ENCODE measurements at regions not wholly inside any gene's neighbourhood (a gene's known extent, or its start where the extent isn't known, plus 50 kb on each side); places are given as distances from the start of the nearest gene placed in this dataset.

DNA sequence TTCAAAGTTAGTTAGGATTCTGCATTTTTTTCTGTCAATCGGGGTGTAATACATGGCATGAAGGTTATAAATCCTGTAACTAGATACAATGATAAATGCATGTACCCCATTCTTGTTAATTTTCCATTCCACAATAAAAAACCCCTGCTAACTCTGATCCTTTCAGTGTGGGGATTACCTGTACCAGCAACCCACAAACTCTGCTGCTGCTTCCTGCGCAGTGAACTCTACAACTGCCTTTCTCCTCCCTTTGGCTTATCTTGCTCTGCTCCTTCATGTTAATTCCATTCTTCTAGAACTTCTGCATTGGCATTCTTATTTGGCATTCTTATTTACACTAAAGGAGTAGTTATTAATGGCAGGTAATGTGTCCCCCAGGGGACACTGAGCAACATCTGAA lies 273.1 kb downstream of the KLF12 start:
- H3K9ac ChIP-seq (ENCODE audit: low read length): no peak overlapping the region
- H3K27ac ChIP-seq (ENCODE audit: low read depth, low read length): no peak overlapping the region
- no peaks in the 10 kb centered on the region for H3K4me1 ChIP-seq (ENCODE audit: control insufficient read depth, insufficient read depth, low read length)

DNA sequence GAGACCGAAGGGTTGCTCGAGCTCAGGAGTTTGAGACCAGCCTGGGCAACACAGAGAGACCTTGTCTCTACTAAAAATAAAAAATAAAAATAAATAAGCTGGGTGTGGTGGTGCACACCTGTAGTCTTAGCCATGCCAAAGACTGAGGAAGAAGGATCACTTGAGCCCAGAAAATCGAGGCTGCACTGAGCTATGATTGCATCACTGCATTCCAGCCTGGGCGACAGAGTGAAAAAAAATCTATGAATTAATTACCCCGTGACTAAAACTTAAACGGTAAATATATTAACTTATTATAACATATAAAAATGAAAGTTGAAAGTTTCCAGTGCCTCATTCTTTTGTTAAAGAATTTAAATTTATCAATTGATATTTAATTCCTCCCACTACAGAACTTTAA lies 273.7 kb downstream of the KLF12 start:
- no peak overlapping the region for H3K9ac ChIP-seq (ENCODE audit: low read length)
- no peaks in the 10 kb centered on the region for H3K27me3 ChIP-seq (ENCODE audit: control insufficient read depth, insufficient read depth, low read length)
- H3K4me1 ChIP-seq (ENCODE audit: control insufficient read depth, insufficient read depth, low read length): no peaks in the 10 kb centered on the region
- no peak overlapping the region for H3K27ac ChIP-seq (ENCODE audit: low read depth, low read length)
- H3K4me3 ChIP-seq (ENCODE audit: low read length): no peak overlapping the region
- no peaks in the 10 kb centered on the region for H3K36me3 ChIP-seq (ENCODE audit: control insufficient read depth, insufficient read depth, low read length)

More for the DNA sequence above, 273.1 kb downstream of the KLF12 start:
- no peaks in the 10 kb centered on the region for H3K36me3 ChIP-seq (ENCODE audit: control insufficient read depth, insufficient read depth, low read length)
- H3K27me3 ChIP-seq (ENCODE audit: control insufficient read depth, insufficient read depth, low read length): no peaks in the 10 kb centered on the region
- H3K4me3 ChIP-seq (ENCODE audit: low read length): no peak overlapping the region

DNA sequence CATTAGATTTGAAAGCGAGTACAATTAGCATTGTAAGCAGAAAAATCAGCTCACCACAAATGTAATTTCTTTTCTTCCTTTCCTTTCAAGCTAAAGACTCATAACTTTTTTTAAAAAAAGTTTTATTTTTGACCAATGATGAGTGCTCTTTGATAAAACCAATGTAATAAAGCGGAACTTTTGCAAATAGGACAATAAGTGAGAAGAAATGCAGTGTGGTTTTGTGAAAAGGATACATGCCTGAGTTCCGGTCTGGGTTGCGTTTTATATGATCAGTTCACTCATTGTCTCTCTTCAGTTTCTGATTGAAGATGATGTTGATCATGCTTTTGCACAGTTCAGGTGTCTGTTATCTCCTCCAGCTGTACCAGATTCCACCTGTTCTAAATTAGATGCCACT lies 274.4 kb downstream of the KLF12 start:
- Histone ChIP-seq H3K27ac (ENCODE audit: low read depth, low read length) (no peak overlapping the region), H3K36me3 (ENCODE audit: control insufficient read depth, insufficient read depth, low read length) (no peaks in the 10 kb centered on the region), H3K4me3 (ENCODE audit: low read length) (no peak overlapping the region), H3K9ac (ENCODE audit: low read length) (no peak overlapping the region), H3K27me3 (ENCODE audit: control insufficient read depth, insufficient read depth, low read length) (no peaks in the 10 kb centered on the region), H3K4me1 (ENCODE audit: control insufficient read depth, insufficient read depth, low read length) (no peaks in the 10 kb centered on the region)

DNA sequence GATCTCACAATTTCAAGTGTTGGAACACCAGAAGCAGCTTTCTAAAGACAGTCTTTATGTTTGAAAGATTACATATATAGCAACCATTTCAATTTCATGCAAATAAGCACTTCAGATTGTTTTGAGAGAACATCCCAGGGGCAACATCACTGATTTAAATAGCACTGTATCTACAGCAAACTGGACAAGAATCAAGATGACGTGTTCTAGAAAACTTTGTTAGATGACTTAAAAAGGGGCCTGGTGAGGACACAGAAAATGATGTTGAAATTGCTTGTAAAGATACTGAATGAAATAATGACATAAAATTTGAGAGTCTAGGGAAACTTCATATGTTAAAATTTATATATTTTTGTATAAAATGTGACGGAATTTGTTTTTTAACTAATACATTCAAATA lies 277.1 kb downstream of the KLF12 start:
- H3K36me3 ChIP-seq (ENCODE audit: control insufficient read depth, insufficient read depth, low read length): no peaks in the 10 kb centered on the region
- H3K9ac ChIP-seq (ENCODE audit: low read length): no peak overlapping the region
- no peak overlapping the region for H3K4me3 ChIP-seq (ENCODE audit: low read length)
- H3K27ac ChIP-seq (ENCODE audit: low read depth, low read length): no peak overlapping the region
- H3K4me1 ChIP-seq (ENCODE audit: control insufficient read depth, insufficient read depth, low read length): no peaks in the 10 kb centered on the region
- no peaks in the 10 kb centered on the region for H3K27me3 ChIP-seq (ENCODE audit: control insufficient read depth, insufficient read depth, low read length)

DNA sequence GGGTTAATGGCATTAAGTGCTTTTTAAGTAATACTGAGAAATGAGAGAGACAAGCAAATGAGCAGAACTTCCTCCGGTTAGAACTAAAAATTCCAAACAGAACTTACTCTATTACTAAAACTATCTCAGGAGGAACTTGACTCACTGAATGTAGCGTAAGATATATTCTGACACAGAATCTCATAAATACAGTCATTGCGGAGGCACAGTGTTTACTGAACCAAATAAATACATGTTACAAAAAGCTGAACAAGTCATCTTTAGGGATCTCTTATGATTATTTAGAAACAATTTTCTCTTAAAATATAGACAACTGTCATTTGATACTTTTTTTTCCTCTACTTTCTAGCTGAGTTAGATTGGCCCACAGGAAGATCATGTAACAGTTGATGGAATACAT lies 283.1 kb downstream of the KLF12 start:
- Histone ChIP-seq H3K36me3 (ENCODE audit: control insufficient read depth, insufficient read depth, low read length) (no peaks in the 10 kb centered on the region), H3K4me1 (ENCODE audit: control insufficient read depth, insufficient read depth, low read length) (no peaks in the 10 kb centered on the region), H3K9ac (ENCODE audit: low read length) (no peak overlapping the region), H3K4me3 (ENCODE audit: low read length) (no peak overlapping the region), H3K27me3 (ENCODE audit: control insufficient read depth, insufficient read depth, low read length) (no peaks in the 10 kb centered on the region), H3K27ac (ENCODE audit: low read depth, low read length) (no peak overlapping the region)

DNA sequence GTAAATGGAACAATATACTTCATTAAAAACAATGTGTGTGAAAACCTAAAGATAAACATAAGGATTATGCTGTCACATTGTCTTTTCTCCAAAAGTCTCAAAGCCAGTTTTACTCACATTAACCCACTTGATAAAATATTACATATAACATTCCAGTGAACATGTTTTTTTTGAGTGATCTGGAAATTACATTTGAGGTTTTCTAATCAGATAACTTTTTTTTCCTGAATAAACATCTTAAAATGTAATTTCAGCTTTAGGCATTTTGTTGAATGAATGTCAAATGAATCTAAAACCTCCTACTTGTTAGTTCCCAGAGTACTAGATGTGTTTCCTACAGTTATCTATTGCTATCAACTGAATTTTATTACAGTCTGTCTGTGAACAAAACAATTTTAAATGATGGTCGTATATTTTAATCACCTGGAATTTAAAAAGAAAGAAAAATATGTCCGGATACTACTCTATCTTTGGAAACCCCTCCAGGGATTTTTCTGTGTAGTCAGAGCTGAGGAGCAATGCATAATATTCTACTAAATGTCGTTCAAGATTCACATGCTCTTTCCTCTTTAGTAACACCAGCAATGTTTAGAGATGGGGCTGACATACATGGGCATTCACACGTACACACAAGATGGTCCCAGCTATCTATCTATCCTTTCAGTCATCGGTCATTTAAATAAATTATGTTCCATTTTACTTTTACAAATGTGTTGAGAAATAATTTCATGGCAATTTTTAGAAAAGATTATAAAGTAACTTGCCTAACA lies 283.9 kb downstream of the KLF12 start:
- Histone ChIP-seq H3K4me3 (ENCODE audit: low read length) (no peak overlapping the region), H3K9ac (ENCODE audit: low read length) (no peak overlapping the region), H3K4me1 (ENCODE audit: control insufficient read depth, insufficient read depth, low read length) (no peaks in the 10 kb centered on the region), H3K27ac (ENCODE audit: low read depth, low read length) (no peak overlapping the region), H3K36me3 (ENCODE audit: control insufficient read depth, insufficient read depth, low read length) (peaks cover 6% of the 10 kb centered on the region), H3K27me3 (ENCODE audit: control insufficient read depth, insufficient read depth, low read length) (no peaks in the 10 kb centered on the region)

DNA sequence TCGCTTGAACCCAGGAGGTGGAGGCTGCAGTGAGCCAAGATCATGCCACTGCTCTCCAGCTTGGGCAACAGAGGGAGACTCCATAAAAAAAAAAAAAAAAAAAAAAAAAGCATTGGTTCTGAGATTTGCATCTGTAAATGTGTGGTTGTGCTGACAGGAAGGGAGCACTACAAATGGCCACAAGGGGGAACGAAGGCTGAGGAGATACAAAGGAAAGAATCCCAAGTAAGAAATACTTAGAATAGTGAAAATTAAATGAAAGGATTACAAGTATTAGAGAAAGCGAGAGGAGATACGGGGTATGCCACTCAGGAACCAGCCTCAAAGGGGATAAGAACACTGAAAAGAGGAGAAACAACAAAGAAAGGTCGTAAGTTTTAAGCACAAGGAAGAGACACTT lies 284.9 kb downstream of the KLF12 start:
- Histone ChIP-seq H3K27me3 (ENCODE audit: control insufficient read depth, insufficient read depth, low read length) (no peaks in the 10 kb centered on the region), H3K4me3 (ENCODE audit: low read length) (no peak overlapping the region), H3K27ac (ENCODE audit: low read depth, low read length) (no peak overlapping the region), H3K4me1 (ENCODE audit: control insufficient read depth, insufficient read depth, low read length) (no peaks in the 10 kb centered on the region), H3K9ac (ENCODE audit: low read length) (no peak overlapping the region), H3K36me3 (ENCODE audit: control insufficient read depth, insufficient read depth, low read length) (peaks cover 6% of the 10 kb centered on the region)

DNA sequence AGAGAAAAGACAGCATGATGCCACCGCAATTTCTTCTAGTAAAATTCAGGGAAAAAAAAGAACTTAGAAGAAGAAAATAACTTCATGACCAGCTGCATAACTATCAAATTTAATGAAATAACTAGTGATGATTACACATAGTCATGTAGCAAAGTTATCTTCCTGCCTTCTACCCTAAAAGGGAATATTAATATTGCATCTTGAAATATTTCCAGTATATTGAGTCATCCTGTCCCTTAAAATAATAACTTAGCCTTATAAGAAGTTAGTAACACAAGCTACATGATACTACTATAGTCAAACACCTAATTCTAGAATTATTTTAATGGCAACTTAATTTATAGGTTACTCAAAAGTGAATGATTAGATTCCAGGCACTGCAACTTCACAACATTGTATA lies 289.2 kb downstream of the KLF12 start:
- no peaks in the 10 kb centered on the region for H3K27me3 ChIP-seq (ENCODE audit: control insufficient read depth, insufficient read depth, low read length)
- peaks cover 6% of the 10 kb centered on the region for H3K36me3 ChIP-seq (ENCODE audit: control insufficient read depth, insufficient read depth, low read length)
- no peak overlapping the region for H3K27ac ChIP-seq (ENCODE audit: low read depth, low read length)
- no peak overlapping the region for H3K4me3 ChIP-seq (ENCODE audit: low read length)
- no peaks in the 10 kb centered on the region for H3K4me1 ChIP-seq (ENCODE audit: control insufficient read depth, insufficient read depth, low read length)
- H3K9ac ChIP-seq (ENCODE audit: low read length): no peak overlapping the region

DNA sequence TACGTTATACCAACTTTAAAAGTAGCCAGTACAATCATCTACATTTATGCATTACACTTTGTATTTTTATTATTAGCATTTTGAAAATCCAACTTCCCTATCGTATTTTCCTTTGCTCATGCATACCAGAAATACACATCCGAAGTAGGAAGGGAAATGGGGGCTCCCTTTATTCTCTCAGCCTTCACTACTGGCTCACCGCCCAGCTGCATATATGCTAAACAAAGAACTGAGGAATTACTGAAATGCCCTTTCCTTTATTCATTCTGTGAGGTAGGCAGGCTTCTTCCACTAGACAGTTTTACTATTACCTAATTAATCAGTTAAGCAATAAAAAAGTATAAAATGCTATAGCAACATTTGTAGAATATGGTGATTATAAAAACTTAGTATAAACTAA lies 291.6 kb downstream of the KLF12 start:
- Histone ChIP-seq H3K27me3 (ENCODE audit: control insufficient read depth, insufficient read depth, low read length) (no peaks in the 10 kb centered on the region), H3K36me3 (ENCODE audit: control insufficient read depth, insufficient read depth, low read length) (peaks cover 6% of the 10 kb centered on the region), H3K27ac (ENCODE audit: low read depth, low read length) (no peak overlapping the region), H3K4me1 (ENCODE audit: control insufficient read depth, insufficient read depth, low read length) (no peaks in the 10 kb centered on the region), H3K4me3 (ENCODE audit: low read length) (no peak overlapping the region), H3K9ac (ENCODE audit: low read length) (no peak overlapping the region)

DNA sequence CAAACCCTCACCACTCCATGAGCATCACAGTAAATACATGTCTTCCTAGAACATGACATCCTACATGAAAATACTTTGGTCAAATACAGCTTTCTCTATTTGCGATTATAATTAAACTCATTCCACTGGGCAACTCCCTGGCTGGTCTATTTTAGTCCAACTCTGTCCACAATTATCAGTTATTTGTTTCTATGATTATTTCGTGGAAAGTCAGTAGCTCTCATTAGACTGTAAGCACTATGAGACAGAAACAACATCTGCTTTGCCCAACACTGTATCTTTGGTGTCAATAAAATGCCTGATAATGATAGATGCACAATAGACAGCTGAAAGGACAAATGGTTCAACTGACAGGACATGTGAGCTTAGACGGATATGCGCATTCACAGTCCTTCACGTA lies 292.0 kb downstream of the KLF12 start:
- Histone ChIP-seq H3K4me1 (ENCODE audit: control insufficient read depth, insufficient read depth, low read length) (no peaks in the 10 kb centered on the region), H3K4me3 (ENCODE audit: low read length) (no peak overlapping the region), H3K36me3 (ENCODE audit: control insufficient read depth, insufficient read depth, low read length) (peaks cover 6% of the 10 kb centered on the region), H3K9ac (ENCODE audit: low read length) (no peak overlapping the region), H3K27ac (ENCODE audit: low read depth, low read length) (no peak overlapping the region), H3K27me3 (ENCODE audit: control insufficient read depth, insufficient read depth, low read length) (no peaks in the 10 kb centered on the region)

DNA sequence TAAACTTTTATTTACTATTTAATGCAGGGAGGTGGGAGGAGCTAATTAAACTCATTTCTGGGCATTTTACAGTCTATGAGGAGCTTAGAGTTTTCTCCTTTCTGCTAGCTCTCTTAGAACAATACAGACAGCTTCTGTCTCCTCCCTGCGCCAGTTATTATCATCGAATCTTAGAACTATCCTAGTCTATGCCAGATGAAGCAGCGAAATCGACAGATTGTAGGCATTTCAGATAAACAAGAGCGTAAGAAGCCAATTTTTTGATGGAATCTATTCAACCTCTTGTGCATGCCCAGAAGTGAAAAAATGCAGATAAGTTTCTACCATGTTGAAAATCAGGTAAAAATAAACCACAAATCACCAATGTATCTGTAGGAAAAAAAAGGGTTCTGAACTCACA lies 297.1 kb downstream of the KLF12 start:
- Histone ChIP-seq H3K4me1 (ENCODE audit: control insufficient read depth, insufficient read depth, low read length) (peaks cover 4% of the 10 kb centered on the region), H3K36me3 (ENCODE audit: control insufficient read depth, insufficient read depth, low read length) (no peaks in the 10 kb centered on the region), H3K27ac (ENCODE audit: low read depth, low read length) (no peak overlapping the region), H3K9ac (ENCODE audit: low read length) (no peak overlapping the region), H3K4me3 (ENCODE audit: low read length) (no peak overlapping the region), H3K27me3 (ENCODE audit: control insufficient read depth, insufficient read depth, low read length) (no peaks in the 10 kb centered on the region)

DNA sequence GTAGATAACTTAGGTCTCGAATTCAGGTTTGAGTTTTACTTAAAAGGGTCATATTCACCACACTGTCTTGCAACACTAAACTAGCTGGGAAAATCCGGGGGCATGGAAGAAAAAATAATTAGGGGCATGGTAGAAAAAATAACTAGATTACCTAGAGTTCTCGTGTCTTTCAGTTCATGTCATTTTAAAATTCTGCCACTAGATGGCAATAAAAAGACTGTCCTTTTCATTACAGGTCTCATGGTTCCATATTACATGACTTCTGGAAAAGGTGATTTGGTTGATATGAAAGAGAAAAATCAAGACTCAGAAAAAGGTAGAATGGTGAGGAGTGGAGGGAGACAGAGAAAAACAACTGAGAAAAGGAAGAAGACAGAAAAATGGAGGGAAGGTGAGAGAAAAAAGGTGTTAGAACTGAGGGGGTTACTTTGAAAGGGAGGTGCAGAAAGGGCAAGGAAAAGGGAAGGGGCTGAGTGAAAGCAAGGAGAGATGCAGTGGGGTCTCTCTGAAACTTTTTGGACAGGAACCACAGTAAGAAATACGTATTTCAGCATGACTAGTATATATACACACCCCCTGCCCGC lies 299.0 kb downstream of the KLF12 start:
- Histone ChIP-seq H3K27ac (ENCODE audit: low read depth, low read length) (no peak overlapping the region), H3K4me1 (ENCODE audit: control insufficient read depth, insufficient read depth, low read length) (peaks cover 6% of the 10 kb centered on the region), H3K36me3 (ENCODE audit: control insufficient read depth, insufficient read depth, low read length) (no peaks in the 10 kb centered on the region)

More for the DNA sequence above, 299.0 kb downstream of the KLF12 start:
- H3K27me3 ChIP-seq (ENCODE audit: control insufficient read depth, insufficient read depth, low read length): no peaks in the 10 kb centered on the region
- no peak overlapping the region for H3K9ac ChIP-seq (ENCODE audit: low read length)
- H3K4me3 ChIP-seq (ENCODE audit: low read length): no peak overlapping the region

Data from rectal smooth muscle tissue (tissue), 1 donor.